Vagina (tissue), 2 donors: ENCODE measurements at regions not wholly inside any gene's neighbourhood (a gene's known extent, or its start where the extent isn't known, plus 50 kb on each side); places are given as distances from the start of the nearest gene placed in this dataset.

Experiments
- CTCF ChIP-seq, 3 experiments: fragments of 450-650 bp in 2 of 3; fragments of 200-600 bp in 1 of 3; sonication (generic) in 1 of 3; IDR thresholded peaks; one replicate each; pipeline ENCODE4 v1.5.1; 2017 to 2019; ENCODE audit warnings: antibody characterized with exemption in 3 of 3, mild to moderate bottlenecking in 2 of 3, moderate library complexity in 2 of 3
- POLR2A ChIP-seq, 2 donors: fragments of 450-650 bp; IDR thresholded peaks; one replicate each; pipeline ENCODE4 v1.6.1; 2017; ENCODE audit warnings: antibody characterized with exemption in 2 of 2, mild to moderate bottlenecking in 2 of 2, moderate library complexity in 2 of 2
- POLR2AphosphoS5 ChIP-seq, 2 donors: sonication (generic); formaldehyde crosslinking; IDR thresholded peaks; one replicate each; pipeline ENCODE4 v1.9.0; 2017; ENCODE audit warnings: antibody characterized with exemption in 2 of 2, mild to moderate bottlenecking in 2 of 2, low read depth in 1 of 2; ENCODE audit not compliant: insufficient read depth in 1 of 2

DNA sequence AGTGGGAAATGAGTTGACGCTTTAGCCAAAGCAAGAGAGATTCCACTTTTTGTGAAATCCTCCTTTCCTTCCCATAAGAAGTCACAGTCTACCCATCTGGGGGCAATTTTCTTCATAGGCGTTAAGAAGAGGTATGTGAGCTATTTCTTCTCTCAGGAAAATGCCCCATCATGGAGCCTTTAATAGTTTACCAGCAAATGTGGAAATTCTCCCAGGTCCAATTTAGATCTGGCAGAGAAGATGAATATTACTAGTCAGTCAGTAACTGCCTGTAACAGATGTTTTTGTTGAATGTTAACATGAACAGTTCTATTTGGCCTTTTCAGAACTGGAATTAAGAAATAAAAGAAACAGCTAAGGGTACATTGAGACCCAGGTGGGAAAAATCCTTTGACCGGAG lies 156.4 kb upstream of the RFX3 start:
- TF ChIP-seq CTCF (IDR thresholded peaks at IDR 0.05) (no peak), POLR2A (IDR thresholded peaks at IDR 0.05) (no peak), POLR2AphosphoS5 (IDR thresholded peaks at IDR 0.05; ENCODE audit: insufficient read depth in 1 of 2, low read depth in 1 of 2) (no peak)
